KMS-11 (cell line): ENCODE measurements at regions not wholly inside any gene's neighbourhood (a gene's known extent, or its start where the extent isn't known, plus 50 kb on each side); places are given as distances from the start of the nearest gene placed in this dataset.

Experiments used
- H2AFZ ChIP-seq: fragments of 200-600 bp; sonication (generic); 2 replicates; pipeline ENCODE4 v1.6.1; 2016; ENCODE audit warnings: antibody characterized with exemption, mixed run types, low read depth
- H3K27ac ChIP-seq: fragments of 200-600 bp; sonication (generic); 2 replicates; pipeline ENCODE4 v1.6.1; 2016; ENCODE audit warnings: mild to moderate bottlenecking, mixed run types
- H3K27me3 ChIP-seq: fragments of 200-600 bp; sonication (generic); 2 replicates; pipeline ENCODE4 v1.6.1; 2017; ENCODE audit warnings: mild to moderate bottlenecking, low read depth, mixed run types, moderate library complexity; ENCODE audit not compliant: insufficient read depth
- H3K36me3 ChIP-seq: fragments of 200-600 bp; sonication (generic); 2 replicates; pipeline ENCODE4 v1.6.1; 2017; ENCODE audit warnings: mild to moderate bottlenecking, mixed run types; ENCODE audit not compliant: insufficient read depth
- H3K4me1 ChIP-seq: fragments of 200-600 bp; sonication (generic); 2 replicates; pipeline ENCODE4 v1.6.1; 2016; ENCODE audit warnings: mild to moderate bottlenecking, low read depth, mixed run types; ENCODE audit not compliant: poor library complexity, severe bottlenecking
- H3K4me2 ChIP-seq: fragments of 200-600 bp; sonication (generic); 2 replicates; pipeline ENCODE4 v1.7.0; 2016; ENCODE audit warnings: mild to moderate bottlenecking, mixed run types
- H3K4me3 ChIP-seq: fragments of 200-600 bp; sonication (generic); IDR thresholded peaks from 2 replicates; pipeline ENCODE4 v1.6.1; 2017; ENCODE audit warnings: low read depth, low read length, mixed read lengths; ENCODE audit not compliant: insufficient read depth
- H3K79me2 ChIP-seq: fragments of 200-600 bp; sonication (generic); 2 replicates; pipeline ENCODE4 v1.6.1; 2016; ENCODE audit warnings: low read depth, mixed run types; ENCODE audit not compliant: insufficient read depth
- H3K9ac ChIP-seq: fragments of 200-600 bp; sonication (generic); 2 replicates; pipeline ENCODE4 v1.6.1; 2016; ENCODE audit warnings: mild to moderate bottlenecking, mixed run types
- H4K20me1 ChIP-seq: fragments of 200-600 bp; sonication (generic); 2 replicates; pipeline ENCODE4 v1.6.1; 2016; ENCODE audit warnings: mild to moderate bottlenecking, mixed run types; ENCODE audit not compliant: insufficient read depth
- TF ChIP-seq, protein P1 (sequence below): fragments of 200-600 bp; sonication (generic); conservative IDR thresholded peaks from 2 replicates; pipeline ENCODE4 v1.6.1; 2017; ENCODE audit warnings: low read depth, mild to moderate bottlenecking, antibody characterized with exemption, low read length, moderate library complexity, mixed read lengths

DNA sequence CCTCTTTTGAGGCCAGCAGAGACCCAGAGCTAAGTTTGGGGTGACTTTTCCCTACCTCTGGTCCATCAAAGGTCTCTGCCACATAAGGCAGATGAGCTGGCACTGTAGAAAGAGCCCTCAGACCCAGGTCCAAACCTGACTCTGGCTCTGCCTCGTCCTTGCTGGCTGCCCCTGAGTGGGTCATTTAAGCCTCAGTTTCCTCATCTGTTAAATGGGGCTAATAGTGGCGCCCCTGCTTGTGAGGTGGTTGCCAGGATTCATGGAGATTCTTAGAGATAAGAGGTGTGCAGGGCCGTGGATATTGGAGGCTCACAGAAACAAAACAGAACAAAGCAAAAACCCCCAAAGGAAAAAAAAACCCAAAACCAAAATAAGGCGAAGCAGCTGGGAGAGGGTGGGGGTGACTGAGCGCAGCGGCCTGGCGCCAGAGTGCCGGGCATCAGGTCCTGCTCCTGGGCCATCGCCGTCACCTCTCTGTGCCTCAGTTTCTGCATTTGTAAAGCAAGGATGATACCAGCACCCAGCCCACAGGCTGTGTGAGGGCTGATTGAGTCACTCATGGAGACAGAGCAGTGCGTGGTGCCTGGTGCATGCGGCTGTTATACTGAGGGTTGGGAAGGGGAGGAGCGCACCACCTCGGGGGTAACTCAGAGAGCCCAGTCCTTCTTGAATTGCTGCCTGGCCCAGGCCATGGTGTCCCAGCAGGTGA, 133.8 kb upstream of the PTPN1 start:
- Histone ChIP-seq H3K9ac (no peak overlapping the region), H3K4me3 (no peak overlapping the region), H3K27ac (no peak overlapping the region), H3K79me2 (no peaks in the 10 kb centered on the region), H2AFZ (no peak overlapping the region), H3K4me1 (no peaks in the 10 kb centered on the region), H4K20me1 (no peaks in the 10 kb centered on the region), H3K27me3 (peaks cover 37% of the 10 kb centered on the region), H3K4me2 (no peak overlapping the region), H3K36me3 (no peaks in the 10 kb centered on the region)
- TF ChIP-seq, protein P1, sequence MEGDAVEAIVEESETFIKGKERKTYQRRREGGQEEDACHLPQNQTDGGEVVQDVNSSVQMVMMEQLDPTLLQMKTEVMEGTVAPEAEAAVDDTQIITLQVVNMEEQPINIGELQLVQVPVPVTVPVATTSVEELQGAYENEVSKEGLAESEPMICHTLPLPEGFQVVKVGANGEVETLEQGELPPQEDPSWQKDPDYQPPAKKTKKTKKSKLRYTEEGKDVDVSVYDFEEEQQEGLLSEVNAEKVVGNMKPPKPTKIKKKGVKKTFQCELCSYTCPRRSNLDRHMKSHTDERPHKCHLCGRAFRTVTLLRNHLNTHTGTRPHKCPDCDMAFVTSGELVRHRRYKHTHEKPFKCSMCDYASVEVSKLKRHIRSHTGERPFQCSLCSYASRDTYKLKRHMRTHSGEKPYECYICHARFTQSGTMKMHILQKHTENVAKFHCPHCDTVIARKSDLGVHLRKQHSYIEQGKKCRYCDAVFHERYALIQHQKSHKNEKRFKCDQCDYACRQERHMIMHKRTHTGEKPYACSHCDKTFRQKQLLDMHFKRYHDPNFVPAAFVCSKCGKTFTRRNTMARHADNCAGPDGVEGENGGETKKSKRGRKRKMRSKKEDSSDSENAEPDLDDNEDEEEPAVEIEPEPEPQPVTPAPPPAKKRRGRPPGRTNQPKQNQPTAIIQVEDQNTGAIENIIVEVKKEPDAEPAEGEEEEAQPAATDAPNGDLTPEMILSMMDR, result no peak

DNA sequence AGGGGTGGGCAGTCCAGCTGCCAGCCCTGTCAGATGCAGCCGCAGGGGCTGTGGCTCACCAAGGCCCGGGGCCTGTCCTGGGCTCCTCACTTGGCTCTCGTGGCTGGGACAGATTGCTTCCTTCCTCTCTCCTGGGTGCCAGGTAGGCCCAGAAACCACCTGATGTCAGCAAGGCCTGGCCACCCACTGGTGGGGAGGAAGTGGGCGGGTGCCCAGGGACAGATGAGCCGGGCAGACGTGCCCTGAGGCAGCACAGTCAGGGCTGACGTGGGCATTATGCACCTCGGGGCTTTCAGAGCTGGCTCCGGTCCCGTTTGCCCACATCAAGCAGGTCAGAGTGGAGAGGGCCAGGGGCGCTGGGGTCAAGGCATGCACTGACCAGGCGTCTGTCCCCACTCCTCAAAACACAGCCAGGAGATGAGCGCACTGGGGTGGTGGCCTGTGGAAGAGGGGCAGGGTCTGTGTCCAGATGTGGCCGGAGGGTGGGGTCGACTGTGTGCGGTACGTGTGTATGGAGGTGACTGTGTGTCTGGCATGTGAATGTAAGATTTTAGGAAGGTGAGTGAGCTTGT, 133.2 kb upstream of the PTPN1 start:
- no peak overlapping the region for H2AFZ ChIP-seq
- H3K27ac ChIP-seq, result no peak overlapping the region
- H3K4me2 ChIP-seq, result no peak overlapping the region
- no peaks in the 10 kb centered on the region for H3K36me3 ChIP-seq
- no peak overlapping the region for H3K4me3 ChIP-seq
- peaks cover 37% of the 10 kb centered on the region for H3K27me3 ChIP-seq
- TF ChIP-seq, protein P1, result no peak
- no peak overlapping the region for H3K9ac ChIP-seq
- no peaks in the 10 kb centered on the region for H3K4me1 ChIP-seq
- no peaks in the 10 kb centered on the region for H4K20me1 ChIP-seq
- H3K79me2 ChIP-seq, result no peaks in the 10 kb centered on the region

DNA sequence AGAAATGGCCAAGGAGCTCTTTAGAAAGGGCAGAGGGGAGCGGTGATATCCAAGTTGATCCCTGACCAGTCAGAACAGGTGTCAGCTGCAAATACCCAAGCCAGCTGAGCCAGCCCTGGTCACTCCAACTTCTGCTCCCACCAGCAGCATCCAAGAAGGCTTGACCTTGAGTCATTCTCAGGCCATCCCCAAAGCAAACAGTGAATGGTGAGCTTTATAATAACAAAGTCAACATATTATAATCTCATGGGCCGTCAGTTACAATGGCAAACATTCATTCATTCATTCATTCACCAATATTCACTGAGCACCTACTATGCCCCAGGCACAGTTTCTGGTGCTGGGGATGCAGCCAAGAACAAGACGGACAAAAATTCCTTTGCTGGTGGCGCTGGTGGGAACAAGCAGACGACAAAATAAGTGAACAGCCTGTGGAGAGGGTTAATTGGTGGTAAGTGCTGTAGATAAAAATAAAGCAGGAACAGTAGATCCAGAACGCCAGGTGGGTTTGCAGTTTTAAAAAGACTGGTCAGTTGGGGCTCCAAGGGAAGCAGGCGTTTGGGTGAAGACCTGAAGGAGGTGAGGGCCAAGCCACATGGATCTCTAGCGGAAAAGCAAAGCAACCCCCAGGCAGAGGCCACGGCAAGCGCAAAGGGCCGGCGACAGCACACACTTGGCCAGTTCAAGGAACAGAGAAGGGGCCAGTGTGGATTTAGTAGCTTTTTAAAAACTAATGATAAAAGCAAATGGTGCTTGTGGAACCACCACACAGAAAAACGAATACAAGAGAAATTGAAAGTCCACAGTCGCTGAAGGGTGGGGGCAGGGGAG, 131.8 kb upstream of the PTPN1 start:
- TF ChIP-seq, protein P1, result no peak
- Histone ChIP-seq H3K27me3 (peaks cover 28% of the 10 kb centered on the region), H3K4me1 (no peaks in the 10 kb centered on the region), H3K4me3 (no peak overlapping the region), H3K27ac (no peak overlapping the region), H2AFZ (no peak overlapping the region), H3K36me3 (no peaks in the 10 kb centered on the region), H3K4me2 (no peak overlapping the region), H4K20me1 (no peaks in the 10 kb centered on the region), H3K9ac (no peak overlapping the region), H3K79me2 (no peaks in the 10 kb centered on the region)

DNA sequence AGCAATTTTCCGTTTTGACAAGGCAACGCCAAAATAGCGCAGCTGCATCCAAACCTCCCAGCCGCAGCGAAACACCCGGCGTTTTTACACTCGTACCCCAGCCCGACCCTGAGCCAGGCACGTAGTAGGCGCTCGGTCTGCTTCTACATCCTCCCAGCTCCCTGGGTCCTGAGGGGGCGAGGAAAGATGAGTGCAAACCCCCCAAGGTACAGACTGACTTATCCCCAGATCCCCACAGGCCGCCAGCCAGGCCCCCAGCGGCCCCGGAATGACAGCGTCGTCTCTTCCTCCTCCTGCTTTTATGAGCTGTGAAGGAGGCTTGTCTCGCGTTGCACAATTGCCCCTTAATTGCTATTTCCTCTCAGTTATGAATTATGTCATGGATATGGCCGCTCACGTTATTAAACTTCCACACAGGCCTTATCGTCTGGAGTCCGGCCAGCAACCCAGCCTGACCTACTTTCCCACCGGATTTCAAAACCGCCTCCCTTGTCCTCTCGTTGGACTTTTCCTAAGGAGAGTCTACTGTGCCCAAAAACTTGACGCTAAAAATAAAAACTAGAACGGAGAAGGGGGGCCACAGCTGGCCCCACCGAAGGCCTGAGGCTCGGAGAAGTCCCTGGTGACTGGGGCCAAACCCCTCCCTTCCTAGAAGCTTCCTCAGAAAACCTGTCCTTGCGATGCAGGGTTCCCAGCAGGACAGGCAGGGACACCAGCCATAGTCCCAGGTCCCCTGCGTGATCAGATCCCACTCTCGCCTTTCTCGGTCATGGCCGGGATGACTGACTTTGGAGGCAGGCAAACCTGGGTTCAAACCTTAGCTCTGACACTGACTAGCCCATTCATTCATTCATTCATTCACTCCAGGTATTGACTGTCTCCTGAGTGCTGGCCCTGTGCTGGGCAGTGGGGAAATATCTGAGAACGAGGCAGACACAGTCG, 130.9 kb upstream of the PTPN1 start:
- Histone ChIP-seq H3K9ac (no peak overlapping the region), H3K36me3 (no peaks in the 10 kb centered on the region), H4K20me1 (no peaks in the 10 kb centered on the region), H3K79me2 (no peaks in the 10 kb centered on the region), H3K27me3 (peaks cover 29% of the 10 kb centered on the region), H3K27ac (no peak overlapping the region), H3K4me1 (no peaks in the 10 kb centered on the region), H2AFZ (no peak overlapping the region), H3K4me3 (no peak overlapping the region), H3K4me2 (no peak overlapping the region)
- TF ChIP-seq, protein P1, result no peak
